HepG2 (cell line): ENCODE measurements at regions not wholly inside any gene's neighbourhood (a gene's known extent, or its start where the extent isn't known, plus 50 kb on each side); places are given as distances from the start of the nearest gene placed in this dataset.

ENCODE experiments used
- ASH2L ChIP-seq: fragments of 300-600, 200-600 bp; sonication (generic); IDR thresholded peaks from 2 replicates; pipeline ENCODE4 v1.7.0; 2017; ENCODE audit warnings: low read depth, mild to moderate bottlenecking, moderate library complexity, mixed read lengths, low read length; ENCODE audit not compliant: insufficient read length
- GTF2F1 ChIP-seq: fragments of 150-350 bp; IDR thresholded peaks from 2 replicates; pipeline ENCODE4 v1.6.1; 2014; ENCODE audit warnings: low read length
- NFE2 ChIP-seq: sonication (generic); formaldehyde crosslinking; IDR thresholded peaks from 2 replicates; pipeline ENCODE4 v1.4.0; 2020; ENCODE audit warnings: missing genetic modification reagents
- NFIB ChIP-seq: sonication (generic); formaldehyde crosslinking; IDR thresholded peaks from 2 replicates; pipeline ENCODE4 v1.9.0; 2021; ENCODE audit warnings: missing genetic modification reagents, mild to moderate bottlenecking, borderline replicate concordance
- PAWR ChIP-seq: sonication (generic); formaldehyde crosslinking; IDR thresholded peaks from 2 replicates; pipeline ENCODE4 v1.4.0; 2020; ENCODE audit warnings: missing genetic modification reagents, mild to moderate bottlenecking, borderline replicate concordance
- RFX5 ChIP-seq: IDR thresholded peaks from 2 replicates; pipeline ENCODE4 v1.6.1; 2011; ENCODE audit warnings: low read depth, low read length, improper control_type of control experiment
- ZBTB7B ChIP-seq: sonication (generic); formaldehyde crosslinking; IDR thresholded peaks from 2 replicates; pipeline ENCODE4 v1.4.0; 2020; ENCODE audit warnings: missing genetic modification reagents
- ZBTB8A ChIP-seq: sonication (generic); formaldehyde crosslinking; IDR thresholded peaks from 2 replicates; pipeline ENCODE4 v1.4.0; 2020; ENCODE audit warnings: mild to moderate bottlenecking, low read depth, missing genetic modification reagents, borderline replicate concordance
- ZNF256 ChIP-seq: sonication (generic); formaldehyde crosslinking; conservative IDR thresholded peaks from 2 replicates; pipeline ENCODE4 v1.4.0; 2020; ENCODE audit warnings: missing genetic modification reagents
- ZNF501 ChIP-seq: sonication (generic); formaldehyde crosslinking; IDR thresholded peaks from 2 replicates; pipeline ENCODE4 v1.5.1; 2020; ENCODE audit warnings: mild to moderate bottlenecking, moderate library complexity, missing genetic modification reagents
- ZNF572 ChIP-seq: sonication (generic); formaldehyde crosslinking; IDR thresholded peaks from 2 replicates; pipeline ENCODE4 v1.5.1; 2020; ENCODE audit warnings: mild to moderate bottlenecking, missing genetic modification reagents
- ZNF75D ChIP-seq: sonication (generic); formaldehyde crosslinking; IDR thresholded peaks from 2 replicates; pipeline ENCODE4 v1.8.1; 2023; ENCODE audit warnings: missing genetic modification reagents, mild to moderate bottlenecking, borderline replicate concordance
- TF ChIP-seq, protein P1 (sequence below): sonication (generic); formaldehyde crosslinking; IDR thresholded peaks from 2 replicates; pipeline ENCODE4 v1.4.0; 2020; ENCODE audit warnings: missing genetic modification reagents
- TF ChIP-seq, protein P2 (sequence below): sonication (generic); formaldehyde crosslinking; IDR thresholded peaks from 2 replicates; pipeline ENCODE4 v1.4.0; 2020; ENCODE audit warnings: missing genetic modification reagents
- TF ChIP-seq, protein P3 (sequence below): sonication (generic); formaldehyde crosslinking; IDR thresholded peaks from 2 replicates; pipeline ENCODE4 v1.9.0; 2021; ENCODE audit warnings: missing genetic modification reagents, borderline replicate concordance
- TF ChIP-seq, protein P4 (sequence below): sonication (generic); formaldehyde crosslinking; IDR thresholded peaks from 2 replicates; pipeline ENCODE4 v1.8.1; 2023; ENCODE audit warnings: missing genetic modification reagents, inconsistent platforms, borderline replicate concordance
- TF ChIP-seq, protein P5 (sequence below): sonication (generic); formaldehyde crosslinking; IDR thresholded peaks from 2 replicates; pipeline ENCODE4 v1.5.0; 2020; ENCODE audit warnings: missing genetic modification reagents
- TF ChIP-seq, protein P6 (sequence below): sonication (generic); formaldehyde crosslinking; IDR thresholded peaks from 2 replicates; pipeline ENCODE4 v1.5.1; 2020; ENCODE audit warnings: mild to moderate bottlenecking, moderate library complexity, missing genetic modification reagents

DNA sequence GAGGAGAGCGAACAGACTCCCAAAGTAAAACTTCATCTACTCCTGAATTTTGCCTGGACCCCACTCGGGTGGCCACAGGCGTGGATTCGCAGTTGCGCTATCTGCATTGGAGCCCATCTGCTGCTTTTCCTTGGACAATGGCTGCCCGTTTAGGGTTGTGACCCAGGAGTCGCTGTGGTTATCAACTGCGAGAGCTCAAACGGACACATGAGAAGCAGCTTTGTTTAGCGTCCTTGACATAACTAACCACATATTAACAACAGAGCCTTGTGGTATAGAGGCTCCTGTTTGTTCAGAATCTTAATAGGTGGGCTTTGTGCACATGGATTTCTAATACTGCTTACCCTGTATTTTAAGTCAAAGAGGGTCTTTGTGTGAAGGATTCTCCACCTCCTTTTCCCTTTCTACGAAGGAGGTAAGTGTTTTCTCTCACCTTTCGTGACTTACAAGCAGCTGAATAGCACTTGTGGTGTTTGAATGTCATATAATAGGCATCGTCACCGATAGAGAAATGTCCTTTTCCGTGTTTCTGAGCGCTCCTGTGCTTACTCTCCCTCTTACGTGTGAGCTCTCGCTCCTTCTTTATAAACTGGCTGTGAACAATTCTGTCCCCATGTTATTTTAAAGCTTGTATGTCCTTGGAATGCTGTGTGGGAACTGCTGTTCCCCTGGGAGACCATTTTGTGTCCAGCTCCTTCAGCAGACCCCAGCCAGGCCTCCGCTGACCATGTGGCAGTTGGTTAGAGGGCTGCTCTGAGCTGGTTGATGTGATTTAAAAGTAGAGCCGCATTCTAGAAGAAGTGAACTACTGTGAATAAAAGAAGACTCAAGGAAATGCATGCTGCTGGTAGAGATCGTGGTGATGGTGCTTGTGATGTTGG is 441.4 kb downstream of the RPS6KC1 start (continued):
- TF ChIP-seq, protein P1, sequence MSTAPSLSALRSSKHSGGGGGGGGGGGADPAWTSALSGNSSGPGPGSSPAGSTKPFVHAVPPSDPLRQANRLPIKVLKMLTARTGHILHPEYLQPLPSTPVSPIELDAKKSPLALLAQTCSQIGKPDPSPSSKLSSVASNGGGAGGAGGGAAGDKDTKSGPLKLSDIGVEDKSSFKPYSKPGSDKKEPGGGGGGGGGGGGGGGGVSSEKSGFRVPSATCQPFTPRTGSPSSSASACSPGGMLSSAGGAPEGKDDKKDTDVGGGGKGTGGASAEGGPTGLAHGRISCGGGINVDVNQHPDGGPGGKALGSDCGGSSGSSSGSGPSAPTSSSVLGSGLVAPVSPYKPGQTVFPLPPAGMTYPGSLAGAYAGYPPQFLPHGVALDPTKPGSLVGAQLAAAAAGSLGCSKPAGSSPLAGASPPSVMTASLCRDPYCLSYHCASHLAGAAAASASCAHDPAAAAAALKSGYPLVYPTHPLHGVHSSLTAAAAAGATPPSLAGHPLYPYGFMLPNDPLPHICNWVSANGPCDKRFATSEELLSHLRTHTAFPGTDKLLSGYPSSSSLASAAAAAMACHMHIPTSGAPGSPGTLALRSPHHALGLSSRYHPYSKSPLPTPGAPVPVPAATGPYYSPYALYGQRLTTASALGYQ (CRISPR knock-in tag): no peak; the same call in 1 of the 2 replicates
- TF ChIP-seq GTF2F1: no peak
- TF ChIP-seq, protein P2, sequence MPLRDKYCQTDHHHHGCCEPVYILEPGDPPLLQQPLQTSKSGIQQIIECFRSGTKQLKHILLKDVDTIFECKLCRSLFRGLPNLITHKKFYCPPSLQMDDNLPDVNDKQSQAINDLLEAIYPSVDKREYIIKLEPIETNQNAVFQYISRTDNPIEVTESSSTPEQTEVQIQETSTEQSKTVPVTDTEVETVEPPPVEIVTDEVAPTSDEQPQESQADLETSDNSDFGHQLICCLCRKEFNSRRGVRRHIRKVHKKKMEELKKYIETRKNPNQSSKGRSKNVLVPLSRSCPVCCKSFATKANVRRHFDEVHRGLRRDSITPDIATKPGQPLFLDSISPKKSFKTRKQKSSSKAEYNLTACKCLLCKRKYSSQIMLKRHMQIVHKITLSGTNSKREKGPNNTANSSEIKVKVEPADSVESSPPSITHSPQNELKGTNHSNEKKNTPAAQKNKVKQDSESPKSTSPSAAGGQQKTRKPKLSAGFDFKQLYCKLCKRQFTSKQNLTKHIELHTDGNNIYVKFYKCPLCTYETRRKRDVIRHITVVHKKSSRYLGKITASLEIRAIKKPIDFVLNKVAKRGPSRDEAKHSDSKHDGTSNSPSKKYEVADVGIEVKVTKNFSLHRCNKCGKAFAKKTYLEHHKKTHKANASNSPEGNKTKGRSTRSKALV: 0 out of 2 replicates have a peak, but pooled peaks have one; percentile 41
- TF ChIP-seq, protein P3, sequence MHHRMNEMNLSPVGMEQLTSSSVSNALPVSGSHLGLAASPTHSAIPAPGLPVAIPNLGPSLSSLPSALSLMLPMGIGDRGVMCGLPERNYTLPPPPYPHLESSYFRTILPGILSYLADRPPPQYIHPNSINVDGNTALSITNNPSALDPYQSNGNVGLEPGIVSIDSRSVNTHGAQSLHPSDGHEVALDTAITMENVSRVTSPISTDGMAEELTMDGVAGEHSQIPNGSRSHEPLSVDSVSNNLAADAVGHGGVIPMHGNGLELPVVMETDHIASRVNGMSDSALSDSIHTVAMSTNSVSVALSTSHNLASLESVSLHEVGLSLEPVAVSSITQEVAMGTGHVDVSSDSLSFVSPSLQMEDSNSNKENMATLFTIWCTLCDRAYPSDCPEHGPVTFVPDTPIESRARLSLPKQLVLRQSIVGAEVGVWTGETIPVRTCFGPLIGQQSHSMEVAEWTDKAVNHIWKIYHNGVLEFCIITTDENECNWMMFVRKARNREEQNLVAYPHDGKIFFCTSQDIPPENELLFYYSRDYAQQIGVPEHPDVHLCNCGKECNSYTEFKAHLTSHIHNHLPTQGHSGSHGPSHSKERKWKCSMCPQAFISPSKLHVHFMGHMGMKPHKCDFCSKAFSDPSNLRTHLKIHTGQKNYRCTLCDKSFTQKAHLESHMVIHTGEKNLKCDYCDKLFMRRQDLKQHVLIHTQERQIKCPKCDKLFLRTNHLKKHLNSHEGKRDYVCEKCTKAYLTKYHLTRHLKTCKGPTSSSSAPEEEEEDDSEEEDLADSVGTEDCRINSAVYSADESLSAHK (CRISPR knock-in tag): no peak
- TF ChIP-seq ZNF572 (CRISPR knock-in tag): no peak
- TF ChIP-seq NFIB (CRISPR knock-in tag): no peak
- no peak for TF ChIP-seq RFX5
- no peak for TF ChIP-seq ZNF256 (CRISPR knock-in tag)
- no peak for TF ChIP-seq ZBTB8A (CRISPR knock-in tag)
- no peak for TF ChIP-seq ASH2L
- TF ChIP-seq ZNF75D (CRISPR knock-in tag): no peak
- TF ChIP-seq, protein P4, sequence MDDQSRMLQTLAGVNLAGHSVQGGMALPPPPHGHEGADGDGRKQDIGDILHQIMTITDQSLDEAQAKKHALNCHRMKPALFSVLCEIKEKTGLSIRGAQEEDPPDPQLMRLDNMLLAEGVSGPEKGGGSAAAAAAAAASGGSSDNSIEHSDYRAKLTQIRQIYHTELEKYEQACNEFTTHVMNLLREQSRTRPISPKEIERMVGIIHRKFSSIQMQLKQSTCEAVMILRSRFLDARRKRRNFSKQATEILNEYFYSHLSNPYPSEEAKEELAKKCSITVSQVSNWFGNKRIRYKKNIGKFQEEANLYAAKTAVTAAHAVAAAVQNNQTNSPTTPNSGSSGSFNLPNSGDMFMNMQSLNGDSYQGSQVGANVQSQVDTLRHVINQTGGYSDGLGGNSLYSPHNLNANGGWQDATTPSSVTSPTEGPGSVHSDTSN (CRISPR knock-in tag): no peak
- peak; percentile 97 for TF ChIP-seq ZBTB7B (CRISPR knock-in tag)
- no peak for TF ChIP-seq PAWR (CRISPR knock-in tag)
- TF ChIP-seq, protein P5, sequence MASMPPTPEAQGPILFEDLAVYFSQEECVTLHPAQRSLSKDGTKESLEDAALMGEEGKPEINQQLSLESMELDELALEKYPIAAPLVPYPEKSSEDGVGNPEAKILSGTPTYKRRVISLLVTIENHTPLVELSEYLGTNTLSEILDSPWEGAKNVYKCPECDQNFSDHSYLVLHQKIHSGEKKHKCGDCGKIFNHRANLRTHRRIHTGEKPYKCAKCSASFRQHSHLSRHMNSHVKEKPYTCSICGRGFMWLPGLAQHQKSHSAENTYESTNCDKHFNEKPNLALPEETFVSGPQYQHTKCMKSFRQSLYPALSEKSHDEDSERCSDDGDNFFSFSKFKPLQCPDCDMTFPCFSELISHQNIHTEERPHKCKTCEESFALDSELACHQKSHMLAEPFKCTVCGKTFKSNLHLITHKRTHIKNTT (CRISPR knock-in tag): no peak
- TF ChIP-seq ZNF501 (CRISPR knock-in tag): no peak
- TF ChIP-seq, protein P6, sequence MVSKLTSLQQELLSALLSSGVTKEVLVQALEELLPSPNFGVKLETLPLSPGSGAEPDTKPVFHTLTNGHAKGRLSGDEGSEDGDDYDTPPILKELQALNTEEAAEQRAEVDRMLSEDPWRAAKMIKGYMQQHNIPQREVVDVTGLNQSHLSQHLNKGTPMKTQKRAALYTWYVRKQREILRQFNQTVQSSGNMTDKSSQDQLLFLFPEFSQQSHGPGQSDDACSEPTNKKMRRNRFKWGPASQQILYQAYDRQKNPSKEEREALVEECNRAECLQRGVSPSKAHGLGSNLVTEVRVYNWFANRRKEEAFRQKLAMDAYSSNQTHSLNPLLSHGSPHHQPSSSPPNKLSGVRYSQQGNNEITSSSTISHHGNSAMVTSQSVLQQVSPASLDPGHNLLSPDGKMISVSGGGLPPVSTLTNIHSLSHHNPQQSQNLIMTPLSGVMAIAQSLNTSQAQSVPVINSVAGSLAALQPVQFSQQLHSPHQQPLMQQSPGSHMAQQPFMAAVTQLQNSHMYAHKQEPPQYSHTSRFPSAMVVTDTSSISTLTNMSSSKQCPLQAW (CRISPR knock-in tag): no peak
- no peak for TF ChIP-seq NFE2 (CRISPR knock-in tag)
